HepG2 (cell line): ENCODE measurements at regions not wholly inside any gene's neighbourhood (a gene's known extent, or its start where the extent isn't known, plus 50 kb on each side); places are given as distances from the start of the nearest gene placed in this dataset.
"Not testable (repeated sequence)": the region's sequence is repeated elsewhere in the genome, so short reads cannot be mapped to it uniquely, and the experiment has no call there.

Source experiments
- ATAC-seq: fragments of 200-7000 bp; cut with Tn5 transposase; 3 replicates; pipeline ENCODE4 v1.9.1; 2020; ENCODE audit warnings: mild to moderate bottlenecking, moderate library complexity
- BruUV-seq: library from RNA; stranded (reverse); fragments of 400-500 nt; replicated peaks from 2 replicates; lab custom pipeline; 2021; lab: Mats Ljungman, UMichigan
- CTCF ChIA-PET: fragments of 300-600 bp; formaldehyde crosslinking; extraction: SDS; loops from one replicate; lab custom pipeline; 2021; ENCODE audit warnings: low total read pairs, inconsistent platforms, low intra/inter-chr PET ratio; lab: Yijun Ruan, JAX
- POLR2A ChIA-PET: fragments of 350-600 bp; sonication (Branson Sonifier 250); formaldehyde crosslinking; loops from one replicate; lab custom pipeline; 2020; ENCODE audit warnings: antibody characterized with exemption, inconsistent platforms; lab: Yijun Ruan, JAX
- DNase-seq: peaks from one replicate; pipeline ENCODE4 v3.0.0-alpha.2; 2015; ENCODE audit warnings: low spot score
- FAIRE-seq: peaks from 3 replicates; lab custom pipeline; 2011; peaks lifted over from hg19 to GRCh38; lab: Jason Lieb, UNC
- H2AFZ ChIP-seq: one replicate; pipeline ENCODE4 v1.6.1; 2011; ENCODE audit warnings: low read length, inconsistent platforms
- H3K27ac ChIP-seq: fragments of 300-600 bp; 3 replicates; pipeline ENCODE4 v1.8.0; 2011; ENCODE audit warnings: mixed run types, mild to moderate bottlenecking, mixed read lengths, low read length, inconsistent platforms; ENCODE audit not compliant: insufficient read depth; ENCODE audit errors: extremely low read length
- H3K27me3 ChIP-seq, 2 experiments: fragments of 200-600 bp in 1 of 2; 2 replicates in 1 of 2; 3 replicates in 1 of 2; pipeline versions ENCODE4 v1.6.0 to v1.8.0; 2011; ENCODE audit warnings: low read length in 2 of 2, mild to moderate bottlenecking in 2 of 2, moderate library complexity in 2 of 2, inconsistent platforms in 1 of 2; ENCODE audit not compliant: insufficient read depth in 2 of 2, control insufficient read depth in 1 of 2
- H3K36me3 ChIP-seq, 2 experiments: fragments of 200-600 bp in 1 of 2; replicated peaks in 1 of 2; 2 replicates in 1 of 2; 3 replicates in 1 of 2; pipeline versions ENCODE4 v1.5.1 to v1.8.0; 2011; ENCODE audit warnings: low read length in 2 of 2, inconsistent platforms in 1 of 2; ENCODE audit not compliant: insufficient read depth in 2 of 2, control insufficient read depth in 1 of 2
- H3K4me1 ChIP-seq: 2 replicates; pipeline ENCODE4 v1.5.1; 2012; ENCODE audit warnings: low read length, inconsistent platforms; ENCODE audit not compliant: insufficient read depth
- H3K4me2 ChIP-seq: 2 replicates; pipeline ENCODE4 v1.6.0; 2011; ENCODE audit warnings: low read depth, low read length, inconsistent platforms
- H3K4me3 ChIP-seq, 3 experiments: fragments of 200-600 bp in 1 of 3; sonication (generic), shearing (Covaris generic) in 1 of 3; replicated peaks in 1 of 3; 2 replicates each; pipeline ENCODE4 v1.5.1; 2011 to 2016; ENCODE audit warnings: low read length in 3 of 3, inconsistent platforms in 2 of 3, low read depth in 2 of 3, mild to moderate bottlenecking in 2 of 3, control low read depth in 1 of 3, mixed read lengths in 1 of 3; ENCODE audit not compliant: insufficient read depth in 1 of 3
- H3K79me2 ChIP-seq: one replicate; pipeline ENCODE4 v1.6.1; 2011; ENCODE audit warnings: low read length, inconsistent platforms; ENCODE audit not compliant: insufficient read depth
- H3K9ac ChIP-seq: 2 replicates; pipeline ENCODE4 v1.6.0; 2011; ENCODE audit warnings: mild to moderate bottlenecking, low read depth, low read length, inconsistent platforms; ENCODE audit not compliant: insufficient read depth
- H3K9me3 ChIP-seq: 2 replicates; pipeline ENCODE4 v1.5.1; 2012; ENCODE audit warnings: mild to moderate bottlenecking, low read length
- H4K20me1 ChIP-seq: 2 replicates; pipeline ENCODE4 v1.6.0; 2011; ENCODE audit warnings: inconsistent platforms, mild to moderate bottlenecking, low read length, moderate library complexity; ENCODE audit not compliant: insufficient read depth
- ATRX ChIP-seq: sonication (generic); formaldehyde crosslinking; IDR thresholded peaks from 2 replicates; pipeline ENCODE4 v1.4.0; 2020; ENCODE audit warnings: missing genetic modification reagents, borderline replicate concordance
- JUN ChIP-seq: sonication (generic); formaldehyde crosslinking; IDR thresholded peaks from 2 replicates; pipeline ENCODE4 v1.4.0; 2020; ENCODE audit warnings: mild to moderate bottlenecking, missing genetic modification reagents
- MEIS2 ChIP-seq: sonication (generic); formaldehyde crosslinking; IDR thresholded peaks from 2 replicates; pipeline ENCODE4 v1.9.0; 2021; ENCODE audit warnings: mild to moderate bottlenecking, missing genetic modification reagents
- PCBP1 ChIP-seq: fragments of 200-400 bp; formaldehyde crosslinking; IDR thresholded peaks from 2 replicates; pipeline ENCODE4 v1.6.1; 2017; ENCODE audit warnings: mild to moderate bottlenecking, low read depth, low read length, borderline replicate concordance
- SPEN ChIP-seq: sonication (generic); formaldehyde crosslinking; IDR thresholded peaks from 2 replicates; pipeline ENCODE4 v1.5.1; 2020; ENCODE audit warnings: low read depth, mild to moderate bottlenecking, missing genetic modification reagents
- SSRP1 ChIP-seq: IDR thresholded peaks from 2 replicates; pipeline ENCODE4 v1.6.1; 2016; ENCODE audit warnings: control low read depth
- ZNF33A ChIP-seq: sonication (generic); formaldehyde crosslinking; IDR thresholded peaks from 2 replicates; pipeline ENCODE4 v1.5.1; 2020; ENCODE audit warnings: missing genetic modification reagents, mild to moderate bottlenecking, moderate library complexity, borderline replicate concordance
- ZNF543 ChIP-seq: sonication (generic); formaldehyde crosslinking; IDR thresholded peaks from 2 replicates; pipeline ENCODE4 v1.4.0; 2020; ENCODE audit warnings: mild to moderate bottlenecking, missing genetic modification reagents
- ZNF614 ChIP-seq: IDR thresholded peaks from 2 replicates; pipeline ENCODE4 v1.6.1; 2018; ENCODE audit warnings: missing biosample characterization, missing genetic modification reagents, inconsistent platforms, borderline replicate concordance
- WGBS: methylation state at CpG from one replicate; pipeline ENCODE4 v1.1.6; 2017; ENCODE audit warnings: low lambda C conversion rate; 5-methylcytosine and 5-hydroxymethylcytosine counted together
- in situ Hi-C: cut with HindIII; loops from 2 replicates; pipeline ENCODE4 v1.10.0; 2017; ENCODE audit warnings: low pct_unique_long_range_greater_than_20kb; ENCODE audit not compliant: extremely low pct_ligation_motif_present
- intact Hi-C: fragments of 100-400 bp; cut with micrococcal nuclease; formaldehyde crosslinking; loops from one replicate; pipeline ENCODE4 v1.10.0; 2022; ENCODE audit not compliant: unreplicated experiment
- TF ChIP-seq, protein P1 (sequence below): sonication (generic); IDR thresholded peaks from 2 replicates; pipeline ENCODE4 v1.6.1; 2016; ENCODE audit warnings: low read depth, borderline replicate concordance

DNA sequence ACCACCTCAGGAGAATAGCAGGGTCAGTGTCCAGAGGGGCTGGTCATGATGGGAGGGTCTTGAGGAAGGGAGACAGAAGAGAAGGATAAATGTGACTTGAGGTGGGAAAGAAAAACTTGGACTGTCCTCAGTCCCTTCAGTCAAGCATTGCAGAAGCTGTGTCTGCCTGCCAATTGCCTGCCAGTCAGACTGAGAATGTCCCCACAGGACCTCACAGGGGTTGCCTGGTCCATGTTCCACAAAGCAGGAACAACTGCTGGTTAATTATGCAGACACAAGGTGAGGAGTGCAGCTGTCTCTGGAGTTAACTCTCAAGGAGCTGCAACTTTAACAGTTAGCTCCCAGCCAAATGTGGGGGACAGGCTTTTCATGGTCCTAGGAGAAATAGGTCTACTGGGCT lies 75.7 kb downstream of the TRIM43 start:
- in situ Hi-C loops, result no loop called here
- H3K9me3 ChIP-seq, result no peaks in the 10 kb centered on the region
- no peak for FAIRE-seq
- no TSS peak for BruUV-seq
- CTCF ChIA-PET, result no interaction called here
- H3K27ac ChIP-seq, result no peak overlapping the region
- H3K4me2 ChIP-seq, result no peak overlapping the region
- no peak overlapping the region for H3K9ac ChIP-seq
- H2AFZ ChIP-seq, result no peak overlapping the region
- no peaks in the 10 kb centered on the region for H3K79me2 ChIP-seq
- POLR2A ChIA-PET, result no interaction called here
- H3K4me1 ChIP-seq, result no peaks in the 10 kb centered on the region
- H3K36me3 ChIP-seq, result no peaks in the 10 kb centered on the region
- TF ChIP-seq JUN (CRISPR knock-in tag) (no peak), SPEN (no peak), ZNF33A (CRISPR knock-in tag) (no peak), ATRX (no peak), PCBP1 (no peak), ZNF543 (CRISPR knock-in tag) (no peak), SSRP1 (CRISPR knock-in tag) (no peak), MEIS2 (no peak), ZNF614 (CRISPR knock-in tag) (no peak)
- TF ChIP-seq, protein P1, sequence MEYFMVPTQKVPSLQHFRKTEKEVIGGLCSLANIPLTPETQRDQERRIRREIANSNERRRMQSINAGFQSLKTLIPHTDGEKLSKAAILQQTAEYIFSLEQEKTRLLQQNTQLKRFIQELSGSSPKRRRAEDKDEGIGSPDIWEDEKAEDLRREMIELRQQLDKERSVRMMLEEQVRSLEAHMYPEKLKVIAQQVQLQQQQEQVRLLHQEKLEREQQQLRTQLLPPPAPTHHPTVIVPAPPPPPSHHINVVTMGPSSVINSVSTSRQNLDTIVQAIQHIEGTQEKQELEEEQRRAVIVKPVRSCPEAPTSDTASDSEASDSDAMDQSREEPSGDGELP, result no peak
- TF ChIP-seq, all 625 proteins: peak for 0
- ATAC-seq (no peak), DNase-seq (no peak)
- H3K4me3 ChIP-seq, result no peak overlapping the region
- no peaks in the 10 kb centered on the region for H4K20me1 ChIP-seq
- peaks cover 3 to 34% of the 10 kb centered on the region in 2 experiments; a peak in 4 of 5 replicates for H3K27me3 ChIP-seq
- intact Hi-C loops, result no loop called here

DNA sequence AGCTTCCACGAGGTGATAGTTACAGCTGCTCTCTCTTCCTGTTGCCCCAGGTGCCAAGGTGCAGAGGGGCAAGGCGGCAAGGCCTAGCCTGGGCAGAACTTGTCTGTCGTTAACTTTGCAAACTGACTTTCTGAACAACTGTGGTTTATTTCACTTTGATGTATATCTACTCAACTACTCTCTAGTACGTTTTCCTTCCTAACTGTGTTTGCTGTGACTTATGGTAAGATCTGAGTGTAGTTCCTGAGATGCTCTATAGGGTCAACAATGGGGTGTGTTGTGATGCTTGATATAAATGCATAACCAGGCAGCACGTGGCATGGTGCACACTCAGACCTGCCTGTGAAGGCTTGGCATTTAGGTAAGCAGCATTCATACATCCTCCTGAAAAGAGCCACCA lies 77.1 kb downstream of the TRIM43 start:
- FAIRE-seq, DNase-seq, BruUV-seq, H3K9me3 ChIP-seq, ATAC-seq, H3K79me2 ChIP-seq, CTCF ChIA-PET, H3K4me1 ChIP-seq, H3K36me3 ChIP-seq, H4K20me1 ChIP-seq, H3K4me2 ChIP-seq, H3K4me3 ChIP-seq, intact Hi-C loops, H3K9ac ChIP-seq, in situ Hi-C loops, H3K27ac ChIP-seq, POLR2A ChIA-PET, H2AFZ ChIP-seq: not testable (repeated sequence)
- WGBS, result 7% methylated on average over 5 of the region's 5 CpGs
- peaks cover 1 to 24% of the 10 kb centered on the region in 2 experiments; a peak in 3 of 5 replicates for H3K27me3 ChIP-seq
